ENCODE measurements at regions not wholly inside any gene's neighbourhood (a gene's known extent, or its start where the extent isn't known, plus 50 kb on each side); places are given as distances from the start of the nearest gene placed in this dataset.

DNA sequence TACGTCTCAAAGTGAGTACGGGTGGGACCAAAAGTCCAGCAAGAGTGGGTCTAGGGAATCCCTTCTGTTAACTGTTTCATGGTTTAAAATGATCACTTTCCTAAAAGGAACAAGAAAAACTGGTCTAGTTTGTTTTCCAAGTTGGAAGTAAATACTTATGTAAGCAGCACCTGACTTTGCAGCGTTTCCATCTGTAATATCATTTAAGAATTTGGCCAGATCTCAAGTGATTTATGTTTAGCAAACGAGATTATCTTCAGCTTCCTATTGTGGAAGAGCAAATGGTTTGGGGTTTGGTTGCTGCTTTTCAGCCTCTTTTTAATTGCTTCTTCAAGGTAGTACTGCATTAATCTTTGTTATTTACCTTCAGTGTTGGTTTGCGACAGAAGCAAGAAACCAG, 50.4 kb downstream of the FHIP1A start:
- H3K9ac ChIP-seq (ENCODE audit: low read depth, low read length) = no peak overlapping the region
- no peaks in the 10 kb centered on the region for H3K9me3 ChIP-seq (ENCODE audit: insufficient read depth, low read length, severe bottlenecking)
- H4K20me1 ChIP-seq (ENCODE audit: insufficient read depth, low read length) = no peaks in the 10 kb centered on the region
- H2AFZ ChIP-seq (ENCODE audit: low read depth, low read length) = no peak overlapping the region
- H3K4me2 ChIP-seq (ENCODE audit: insufficient read depth, low read length) = no peak overlapping the region
- no peak for DNase-seq
- H3K79me2 ChIP-seq (ENCODE audit: insufficient read depth, low read length) = no peaks in the 10 kb centered on the region
- H3K36me3 ChIP-seq (ENCODE audit: insufficient read depth, low read length) = no peaks in the 10 kb centered on the region
- no peak for ATAC-seq (ENCODE audit: insufficient read depth, low read depth)
- no peaks in the 10 kb centered on the region for H3K27me3 ChIP-seq (ENCODE audit: insufficient read depth, low read length, poor library complexity)
- TF ChIP-seq CTCF (IDR thresholded peaks at IDR 0.05; ENCODE audit: borderline replicate concordance, extremely low read depth, low read length, poor library complexity, severe bottlenecking) (no peak), EZH2 (IDR thresholded peaks at IDR 0.05; ENCODE audit: borderline replicate concordance, low read depth, low read length, severe bottlenecking) (no peak)
- H3K4me3 ChIP-seq (ENCODE audit: low read depth in 1 of 2, low read length in 2 of 2) = no peak overlapping the region
- H3K27ac ChIP-seq (ENCODE audit: low read length) = no peak overlapping the region
- no peaks in the 10 kb centered on the region for H3K4me1 ChIP-seq (ENCODE audit: insufficient read depth, low read length)

- TF ChIP-seq CTCF (IDR thresholded peaks at IDR 0.05; ENCODE audit: borderline replicate concordance, extremely low read depth, low read length, poor library complexity, severe bottlenecking) (no peak), EZH2 (IDR thresholded peaks at IDR 0.05; ENCODE audit: borderline replicate concordance, low read depth, low read length, severe bottlenecking) (no peak)
- Histone ChIP-seq H3K27ac (ENCODE audit: low read length) (no peak overlapping the region), H3K79me2 (ENCODE audit: insufficient read depth, low read length) (no peaks in the 10 kb centered on the region), H3K4me1 (ENCODE audit: insufficient read depth, low read length) (no peaks in the 10 kb centered on the region), H2AFZ (ENCODE audit: low read depth, low read length) (no peak overlapping the region), H3K4me3 (ENCODE audit: low read depth in 1 of 2, low read length in 2 of 2) (no peak overlapping the region), H3K9ac (ENCODE audit: low read depth, low read length) (no peak overlapping the region), H3K4me2 (ENCODE audit: insufficient read depth, low read length) (no peak overlapping the region), H3K27me3 (ENCODE audit: insufficient read depth, low read length, poor library complexity) (no peaks in the 10 kb centered on the region), H4K20me1 (ENCODE audit: insufficient read depth, low read length) (no peaks in the 10 kb centered on the region), H3K36me3 (ENCODE audit: insufficient read depth, low read length) (no peaks in the 10 kb centered on the region), H3K9me3 (ENCODE audit: insufficient read depth, low read length, severe bottlenecking) (no peaks in the 10 kb centered on the region)
- DNase-seq (no peak), ATAC-seq (ENCODE audit: insufficient read depth, low read depth) (no peak)
These were observed 51.5 kb downstream of the FHIP1A start for GRCh38 chr4:151460434-151460833.

DNA sequence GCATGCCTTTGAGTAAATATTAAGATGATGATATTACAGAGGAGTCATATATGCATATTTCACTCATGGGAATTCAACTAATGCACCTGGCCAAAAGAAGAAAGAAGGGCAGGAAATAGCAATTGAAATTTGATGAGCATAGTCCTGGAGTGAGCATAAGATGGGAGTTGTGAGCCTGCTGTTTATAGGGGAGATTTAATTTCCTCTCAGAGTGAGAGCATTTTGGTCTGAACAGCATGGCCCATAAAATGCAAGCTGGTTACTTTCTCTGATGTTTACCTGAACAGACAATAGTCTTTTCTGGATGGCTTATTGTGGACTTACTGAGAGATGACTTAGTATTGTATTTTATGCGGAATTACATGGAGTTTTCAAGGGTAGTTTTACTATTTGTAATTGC, 53.6 kb downstream of the FHIP1A start:
- Histone ChIP-seq H3K79me2 (ENCODE audit: insufficient read depth, low read length) (no peaks in the 10 kb centered on the region), H3K36me3 (ENCODE audit: insufficient read depth, low read length) (no peaks in the 10 kb centered on the region), H3K27ac (ENCODE audit: low read length) (no peak overlapping the region), H3K9ac (ENCODE audit: low read depth, low read length) (no peak overlapping the region), H3K4me3 (ENCODE audit: low read depth in 1 of 2, low read length in 2 of 2) (no peak overlapping the region), H4K20me1 (ENCODE audit: insufficient read depth, low read length) (no peaks in the 10 kb centered on the region), H3K27me3 (ENCODE audit: insufficient read depth, low read length, poor library complexity) (no peaks in the 10 kb centered on the region), H3K4me1 (ENCODE audit: insufficient read depth, low read length) (no peaks in the 10 kb centered on the region), H3K4me2 (ENCODE audit: insufficient read depth, low read length) (no peak overlapping the region), H2AFZ (ENCODE audit: low read depth, low read length) (no peak overlapping the region), H3K9me3 (ENCODE audit: insufficient read depth, low read length, severe bottlenecking) (no peaks in the 10 kb centered on the region)
- TF ChIP-seq CTCF (IDR thresholded peaks at IDR 0.05; ENCODE audit: borderline replicate concordance, extremely low read depth, low read length, poor library complexity, severe bottlenecking) = no peak
- no peak for TF ChIP-seq EZH2 (IDR thresholded peaks at IDR 0.05; ENCODE audit: borderline replicate concordance, low read depth, low read length, severe bottlenecking)
- DNase-seq = no peak
- no peak for ATAC-seq (ENCODE audit: insufficient read depth, low read depth)
